Stimulated activated memory B cell treated with anti-CD40 and anti-IgM and Interleukin-4, amounts not matched to agents 10 μg/mL and 1 μg/mL and 100 μg/mL, for 72 hours (primary cell): ENCODE measurements at regions not wholly inside any gene's neighbourhood (a gene's known extent, or its start where the extent isn't known, plus 50 kb on each side); places are given as distances from the start of the nearest gene placed in this dataset.
"Not testable (repeated sequence)": the region's sequence is repeated elsewhere in the genome, so short reads cannot be mapped to it uniquely, and the experiment has no call there.

Experiments
- ATAC-seq: fragments of 150-1000 bp; cut with Tn5 transposase; 2 replicates; pipeline ENCODE4 v1.10.0; 2021
- H3K27ac Mint-ChIP-seq: one replicate; pipeline ENCODE4 v1.8.0; 2022; ENCODE audit warnings: mild to moderate bottlenecking, mixed read lengths
- H3K27me3 Mint-ChIP-seq: one replicate; pipeline ENCODE4 v1.8.0; 2022; ENCODE audit warnings: mixed read lengths
- H3K36me3 Mint-ChIP-seq: one replicate; pipeline ENCODE4 v1.8.0; 2022; ENCODE audit warnings: mixed read lengths
- H3K4me1 Mint-ChIP-seq: one replicate; pipeline ENCODE4 v1.8.0; 2022; ENCODE audit warnings: mixed read lengths
- H3K4me3 Mint-ChIP-seq: one replicate; pipeline ENCODE4 v1.8.0; 2022; ENCODE audit warnings: mild to moderate bottlenecking, moderate library complexity, mixed read lengths
- H3K9me3 Mint-ChIP-seq: one replicate; pipeline ENCODE4 v1.8.0; 2022; ENCODE audit warnings: mixed read lengths

- peaks cover 2% of the 10 kb centered on the region for H3K9me3 Mint-ChIP-seq
- peak; percentile 20 for ATAC-seq
- no peaks in the 10 kb centered on the region for H3K36me3 Mint-ChIP-seq
- no peak overlapping the region for H3K4me3 Mint-ChIP-seq
- H3K27ac Mint-ChIP-seq = no peak overlapping the region
- peaks cover 12% of the 10 kb centered on the region for H3K27me3 Mint-ChIP-seq
- no peaks in the 10 kb centered on the region for H3K4me1 Mint-ChIP-seq
These were observed 99.0 kb upstream of the RANBP6 start for GRCh38 chr9:6114424-6114823.

DNA sequence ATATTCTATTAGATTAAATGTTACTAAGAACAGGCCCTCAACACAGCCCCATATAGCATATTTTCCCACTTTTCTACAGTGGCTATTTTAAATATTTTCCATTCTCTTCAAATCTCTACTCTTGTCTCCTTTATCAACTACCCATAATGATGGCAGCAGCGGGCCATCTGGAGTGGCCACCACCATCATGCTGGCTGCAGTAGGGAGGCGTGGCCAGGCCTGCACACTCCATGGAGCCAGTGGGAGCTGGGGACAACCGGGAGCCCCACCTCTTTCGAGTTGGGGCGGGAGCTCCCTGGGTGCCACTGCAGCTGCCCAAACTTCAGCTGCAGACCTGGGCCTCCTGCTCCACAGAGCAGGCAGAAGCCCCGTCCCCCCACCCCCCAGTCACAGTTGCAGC is 98.4 kb upstream of the RANBP6 start:
- H3K27me3 Mint-ChIP-seq = peaks cover 12% of the 10 kb centered on the region
- no peaks in the 10 kb centered on the region for H3K36me3 Mint-ChIP-seq

DNA sequence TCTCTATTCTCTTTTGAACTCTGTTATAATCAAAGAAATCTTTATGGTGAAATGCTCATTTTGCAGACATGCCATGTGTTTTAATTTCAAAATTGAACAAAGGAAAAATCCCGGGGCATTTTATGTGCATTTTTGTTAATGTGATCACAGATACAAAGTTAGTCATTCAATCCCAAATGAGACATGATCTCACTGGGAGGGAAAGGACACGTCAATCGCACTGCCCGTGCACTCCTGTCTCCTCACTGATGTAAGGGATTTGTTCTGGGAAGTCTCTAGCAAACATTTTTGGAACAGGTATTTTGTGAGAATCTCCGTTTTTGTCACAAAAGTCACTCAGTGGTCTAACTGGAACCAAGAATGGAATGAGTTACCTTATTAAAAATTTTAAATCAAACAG is 97.9 kb upstream of the RANBP6 start:
- H3K27me3 Mint-ChIP-seq = peaks cover 12% of the 10 kb centered on the region
- no peak for ATAC-seq
- H3K9me3 Mint-ChIP-seq = peaks cover 2% of the 10 kb centered on the region

More for the DNA sequence above, 98.4 kb upstream of the RANBP6 start:
- no peak overlapping the region for H3K27ac Mint-ChIP-seq
- H3K9me3 Mint-ChIP-seq = peaks cover 2% of the 10 kb centered on the region
- H3K4me3 Mint-ChIP-seq = no peak overlapping the region
- H3K4me1 Mint-ChIP-seq = no peaks in the 10 kb centered on the region
- ATAC-seq = no peak

GRCh38 chr9:6109986-6110385 is 94.6 kb upstream of the RANBP6 start:
- Mint-ChIP-seq H3K4me1 (peaks cover 12% of the 10 kb centered on the region), H3K27ac (no peak overlapping the region), H3K9me3 (no peaks in the 10 kb centered on the region), H3K36me3 (no peaks in the 10 kb centered on the region), H3K4me3 (no peak overlapping the region), H3K27me3 (no peaks in the 10 kb centered on the region)
- ATAC-seq = no peak

More for the DNA sequence above, 97.9 kb upstream of the RANBP6 start:
- Mint-ChIP-seq H3K4me3 (no peak overlapping the region), H3K27ac (no peak overlapping the region), H3K36me3 (no peaks in the 10 kb centered on the region), H3K4me1 (no peaks in the 10 kb centered on the region)

DNA sequence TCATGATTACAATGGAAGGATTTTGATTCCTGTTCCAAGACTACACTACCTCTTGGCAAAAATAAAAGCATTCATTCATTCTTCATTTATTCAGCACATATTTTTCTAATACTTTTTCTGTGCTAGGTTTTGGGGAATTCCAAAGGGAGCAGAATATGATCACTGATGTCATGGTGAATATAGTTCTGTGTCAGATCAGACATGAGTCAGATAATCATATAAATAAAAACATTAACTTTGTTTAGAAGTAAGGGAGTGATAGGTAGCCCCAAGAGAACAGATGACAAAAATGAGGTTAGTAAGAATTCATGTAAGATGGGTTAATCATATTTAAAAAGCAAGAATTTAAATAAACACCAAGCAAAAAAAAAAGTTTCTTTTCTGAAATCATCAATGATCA is 94.1 kb upstream of the RANBP6 start:
- no peak overlapping the region for H3K27ac Mint-ChIP-seq
- no peak for ATAC-seq
- H3K4me1 Mint-ChIP-seq = peaks cover 12% of the 10 kb centered on the region

DNA sequence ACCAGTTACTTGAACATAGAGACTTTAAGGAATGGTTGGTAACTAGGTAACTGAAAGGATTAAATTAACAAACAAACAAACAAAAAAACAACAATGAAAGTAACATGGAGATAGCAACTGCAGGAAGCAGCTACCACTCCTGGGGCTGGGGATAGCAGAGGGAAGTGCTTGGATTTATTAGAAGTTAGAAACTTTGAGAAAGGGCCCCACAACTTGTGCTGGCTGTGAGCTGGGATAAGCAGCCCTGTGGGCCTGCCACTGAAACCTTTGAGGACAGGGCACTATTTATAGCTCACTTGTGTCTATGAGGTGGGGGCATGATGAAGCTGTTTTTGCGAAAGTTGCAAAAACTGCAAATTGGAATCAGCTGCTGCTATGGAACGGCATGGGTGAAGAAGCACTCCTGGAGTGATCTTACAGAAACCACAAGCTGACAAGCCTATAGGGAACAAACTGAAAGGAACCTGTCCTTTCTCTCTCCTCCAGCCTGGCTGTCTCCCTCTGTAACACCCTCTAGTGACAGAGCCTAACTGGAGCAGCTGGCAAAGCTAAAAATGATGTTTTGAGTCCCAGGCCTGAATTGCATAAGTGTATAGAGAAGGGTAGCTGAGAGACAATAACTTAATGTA is 91.4 kb upstream of the RANBP6 start:
- ATAC-seq = peak; percentile 60
- no peaks in the 10 kb centered on the region for H3K9me3 Mint-ChIP-seq
- H3K27me3 Mint-ChIP-seq = no peaks in the 10 kb centered on the region
- H3K36me3 Mint-ChIP-seq = no peaks in the 10 kb centered on the region
- no peak overlapping the region for H3K4me3 Mint-ChIP-seq
- H3K4me1 Mint-ChIP-seq = peaks cover 12% of the 10 kb centered on the region
- H3K27ac Mint-ChIP-seq = peak overlapping the region; percentile 28

More for the DNA sequence above, 94.1 kb upstream of the RANBP6 start:
- Mint-ChIP-seq H3K36me3 (no peaks in the 10 kb centered on the region), H3K4me3 (no peak overlapping the region), H3K9me3 (no peaks in the 10 kb centered on the region), H3K27me3 (no peaks in the 10 kb centered on the region)

DNA sequence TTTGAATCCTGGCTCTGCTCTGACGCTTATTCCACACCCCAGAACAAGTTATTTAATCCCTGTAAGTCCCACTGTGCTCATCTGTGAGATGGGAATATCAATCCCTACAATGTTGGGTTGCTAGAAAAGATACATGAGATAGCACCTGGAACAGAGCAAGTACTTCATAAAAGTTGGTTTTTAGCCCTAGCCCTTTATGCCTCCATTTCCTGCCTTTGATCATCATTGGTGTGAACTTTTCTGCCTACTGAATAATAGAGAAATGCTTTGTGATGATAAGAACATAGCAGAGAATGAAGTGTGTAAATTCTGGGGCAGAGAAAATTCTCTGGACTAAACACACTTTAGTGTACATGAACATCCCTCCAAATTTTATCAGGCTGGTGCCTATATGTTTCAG is 90.3 kb upstream of the RANBP6 start:
- Mint-ChIP-seq H3K27ac (no peak overlapping the region), H3K27me3 (no peaks in the 10 kb centered on the region), H3K9me3 (no peaks in the 10 kb centered on the region), H3K4me1 (peaks cover 12% of the 10 kb centered on the region), H3K36me3 (no peaks in the 10 kb centered on the region), H3K4me3 (no peak overlapping the region)
- ATAC-seq = no peak

DNA sequence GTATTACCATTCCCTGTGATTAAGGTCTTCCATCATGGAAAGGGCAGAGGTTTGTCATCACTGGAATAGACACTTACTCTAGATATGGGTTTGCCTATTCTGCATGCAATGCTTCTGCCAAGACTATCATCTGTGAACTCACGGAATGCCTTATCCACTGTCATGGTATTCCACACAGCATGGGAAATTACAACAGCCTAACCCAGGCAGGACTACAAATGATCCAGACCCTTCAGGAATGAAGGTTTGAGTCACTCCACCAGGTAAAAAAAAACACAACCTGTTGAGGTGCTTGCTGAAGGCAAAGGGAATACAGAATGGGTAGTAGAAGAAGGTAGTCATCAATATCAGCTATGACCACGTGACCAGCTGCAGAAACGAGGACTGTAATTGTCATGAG is 89.0 kb upstream of the RANBP6 start:
- peaks cover 12% of the 10 kb centered on the region for H3K4me1 Mint-ChIP-seq
- not testable (repeated sequence) for H3K36me3 Mint-ChIP-seq, H3K4me3 Mint-ChIP-seq, H3K9me3 Mint-ChIP-seq, H3K27ac Mint-ChIP-seq, H3K27me3 Mint-ChIP-seq, ATAC-seq

DNA sequence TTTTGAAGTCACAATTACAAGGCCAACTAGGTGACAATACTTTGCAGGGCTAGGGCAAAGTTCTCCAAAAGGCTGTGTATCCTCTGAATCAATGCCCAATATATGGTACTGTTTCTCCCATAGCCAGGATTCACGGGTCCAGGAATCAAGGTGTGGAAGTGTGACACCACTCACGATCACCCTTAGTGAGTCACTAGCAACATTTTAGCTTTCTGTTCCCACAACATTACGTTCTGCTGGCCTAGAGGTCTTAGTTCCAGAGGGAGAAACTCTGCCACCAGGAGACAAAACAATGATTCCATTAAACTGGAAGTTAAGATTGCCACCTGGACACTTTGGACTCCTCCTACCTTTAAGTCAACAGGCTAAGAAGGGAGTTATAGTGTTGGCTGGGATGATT is 88.5 kb upstream of the RANBP6 start:
- peaks cover 12% of the 10 kb centered on the region for H3K4me1 Mint-ChIP-seq
- H3K27me3 Mint-ChIP-seq, H3K9me3 Mint-ChIP-seq, H3K27ac Mint-ChIP-seq, ATAC-seq, H3K36me3 Mint-ChIP-seq, H3K4me3 Mint-ChIP-seq: not testable (repeated sequence)

- not testable (repeated sequence) for ATAC-seq, H3K9me3 Mint-ChIP-seq, H3K36me3 Mint-ChIP-seq, H3K27me3 Mint-ChIP-seq, H3K27ac Mint-ChIP-seq, H3K4me3 Mint-ChIP-seq
- H3K4me1 Mint-ChIP-seq = peaks cover 12% of the 10 kb centered on the region
These were observed 87.0 kb upstream of the RANBP6 start for GRCh38 chr9:6102336-6102987.

DNA sequence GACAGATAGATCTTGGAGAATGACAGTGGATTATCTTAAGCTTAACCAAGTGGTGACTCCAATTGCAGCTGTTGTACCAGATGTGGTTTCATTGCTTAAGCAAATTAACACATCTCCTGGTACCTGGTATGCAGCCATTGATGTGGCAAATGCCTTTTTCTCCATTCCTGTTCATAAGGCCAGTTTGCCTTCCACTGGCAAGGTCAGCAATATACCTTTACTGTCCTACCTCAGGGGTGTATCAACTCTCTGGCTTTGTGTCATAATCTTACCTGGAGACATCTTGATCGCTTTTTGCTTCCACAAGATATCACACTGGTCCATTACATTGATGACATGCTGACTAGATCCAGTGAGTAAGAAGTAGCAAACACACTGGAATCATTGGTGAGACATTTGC is 86.3 kb upstream of the RANBP6 start:
- H3K9me3 Mint-ChIP-seq, H3K4me1 Mint-ChIP-seq, H3K4me3 Mint-ChIP-seq, H3K27ac Mint-ChIP-seq, H3K36me3 Mint-ChIP-seq, ATAC-seq, H3K27me3 Mint-ChIP-seq: not testable (repeated sequence)

DNA sequence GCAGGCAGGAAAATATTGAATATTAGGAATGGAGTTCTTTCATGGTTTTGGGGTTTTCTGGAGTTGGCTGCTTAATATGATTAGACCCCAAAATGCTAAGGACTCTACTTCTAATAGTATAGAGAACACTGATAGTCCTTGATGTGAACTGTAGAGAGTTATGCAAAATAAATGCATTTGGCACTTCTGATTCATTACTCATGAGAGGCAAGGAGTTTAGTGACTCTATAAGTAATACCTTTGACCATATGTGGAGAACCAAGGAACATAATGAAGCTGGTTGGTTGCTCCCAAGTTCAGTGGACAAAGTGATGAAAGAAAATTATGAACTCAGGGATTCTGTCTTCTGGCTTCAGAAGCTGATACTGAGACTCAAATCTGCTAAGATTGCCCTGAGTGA is 83.9 kb upstream of the RANBP6 start:
- not testable (repeated sequence) for H3K4me1 Mint-ChIP-seq, H3K36me3 Mint-ChIP-seq, ATAC-seq, H3K9me3 Mint-ChIP-seq, H3K27ac Mint-ChIP-seq, H3K4me3 Mint-ChIP-seq
- peaks cover 15% of the 10 kb centered on the region for H3K27me3 Mint-ChIP-seq

- H3K9me3 Mint-ChIP-seq = no peaks in the 10 kb centered on the region
- no peaks in the 10 kb centered on the region for H3K36me3 Mint-ChIP-seq
- H3K4me1 Mint-ChIP-seq = no peaks in the 10 kb centered on the region
- H3K27me3 Mint-ChIP-seq = peaks cover 15% of the 10 kb centered on the region
- ATAC-seq = no peak
- H3K4me3 Mint-ChIP-seq = no peak overlapping the region
- no peak overlapping the region for H3K27ac Mint-ChIP-seq
These were observed 83.0 kb upstream of the RANBP6 start for GRCh38 chr9:6098431-6098830.

DNA sequence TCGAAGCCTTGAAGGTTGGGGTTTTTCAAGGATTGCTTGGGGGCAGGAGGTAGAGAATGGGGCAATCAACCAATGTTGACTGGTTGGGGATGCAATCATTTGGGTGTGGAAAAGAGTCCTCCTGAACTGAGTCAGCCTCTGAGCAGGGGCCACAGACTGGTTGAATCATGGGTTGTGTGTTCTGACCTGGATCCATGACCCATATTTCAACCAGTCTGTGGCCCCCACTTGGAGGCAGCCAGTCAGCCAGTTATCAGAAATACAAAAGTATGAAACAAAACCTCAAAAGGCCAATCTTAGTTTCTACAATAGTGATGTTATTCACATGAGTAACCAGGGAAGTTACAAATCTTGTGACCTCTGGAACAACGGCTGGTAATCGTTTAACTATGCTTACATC is 81.4 kb upstream of the RANBP6 start:
- no peak for ATAC-seq

GRCh38 chr9:6090277-6091210 is 75.1 kb upstream of the RANBP6 start:
- H3K27me3 Mint-ChIP-seq = no peaks in the 10 kb centered on the region
- H3K27ac Mint-ChIP-seq = no peak overlapping the region
- no peak for ATAC-seq
- H3K9me3 Mint-ChIP-seq = no peaks in the 10 kb centered on the region
- no peaks in the 10 kb centered on the region for H3K4me1 Mint-ChIP-seq
- H3K4me3 Mint-ChIP-seq = no peak overlapping the region
- no peaks in the 10 kb centered on the region for H3K36me3 Mint-ChIP-seq

More for the DNA sequence above, 81.4 kb upstream of the RANBP6 start:
- H3K9me3 Mint-ChIP-seq = no peaks in the 10 kb centered on the region
- peaks cover 15% of the 10 kb centered on the region for H3K27me3 Mint-ChIP-seq
- no peak overlapping the region for H3K27ac Mint-ChIP-seq
- no peaks in the 10 kb centered on the region for H3K36me3 Mint-ChIP-seq
- no peaks in the 10 kb centered on the region for H3K4me1 Mint-ChIP-seq
- H3K4me3 Mint-ChIP-seq = no peak overlapping the region
